CD4-positive, alpha-beta T cell treated with Interleukin-1 beta for 1 hour (primary cell): ENCODE measurements at regions not wholly inside any gene's neighbourhood (a gene's known extent, or its start where the extent isn't known, plus 50 kb on each side); places are given as distances from the start of the nearest gene placed in this dataset.

Experiments used
- DNase-seq, 2 donors: peaks; one replicate each; pipeline ENCODE4 v3.0.0-alpha.2; 2020 to 2022

DNA sequence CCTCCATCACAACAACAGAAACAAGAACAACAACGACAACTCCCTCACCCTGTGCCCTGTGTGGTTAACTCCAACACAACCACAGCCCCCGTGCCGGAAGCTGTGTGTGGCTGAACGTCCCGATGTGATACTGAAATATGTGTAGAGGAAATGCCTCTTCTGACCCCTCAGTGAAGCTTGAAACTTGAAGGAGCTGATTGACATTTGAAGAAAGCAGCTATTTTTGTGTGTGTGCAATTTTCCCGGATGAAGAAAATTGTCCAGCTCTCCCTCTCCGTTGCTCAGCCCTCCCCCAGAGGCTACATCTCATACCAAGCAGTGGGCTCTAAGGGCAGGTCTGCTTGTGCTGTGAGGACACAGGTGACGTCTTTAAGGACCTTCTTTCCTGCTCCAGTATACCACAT lies 173.8 kb downstream of the ICOS start:
- DNase-seq, result peak; percentile 56 to 61

DNA sequence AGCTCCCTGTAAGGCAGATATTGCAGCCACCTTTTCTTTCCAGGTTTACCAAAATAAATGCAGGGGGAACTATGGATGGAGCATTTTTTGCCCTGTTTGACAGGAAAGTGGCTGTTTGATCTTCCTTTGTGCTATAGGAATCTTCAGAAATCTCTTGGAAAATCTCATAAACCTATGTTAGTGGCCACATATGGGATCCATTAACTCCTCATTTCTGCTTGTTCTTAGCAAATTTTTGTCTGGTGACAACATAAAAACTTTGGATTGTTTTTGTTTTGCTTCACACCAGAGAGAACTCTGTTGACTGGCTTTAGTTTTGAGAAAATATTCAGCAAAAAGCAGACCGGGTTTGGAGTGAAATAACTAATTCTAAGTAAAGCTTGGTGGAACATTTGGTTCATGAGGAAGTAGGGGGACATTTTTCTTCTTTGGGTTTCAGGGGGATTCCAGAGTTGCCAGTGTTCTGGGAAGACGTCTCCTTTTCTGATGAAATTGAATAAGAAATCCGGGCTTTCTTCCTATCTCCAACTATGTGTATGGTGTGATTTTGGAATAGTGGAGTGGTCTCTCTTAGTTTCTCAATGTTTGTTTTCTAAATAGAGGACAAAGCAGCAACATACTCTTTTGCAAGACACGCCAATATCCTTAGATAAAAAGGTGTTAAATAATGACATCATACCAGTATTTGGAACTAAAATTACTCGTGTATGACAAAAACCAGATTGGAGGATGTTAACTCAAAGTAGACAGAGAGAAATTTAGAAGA lies 174.4 kb downstream of the ICOS start:
- no peak for DNase-seq

DNA sequence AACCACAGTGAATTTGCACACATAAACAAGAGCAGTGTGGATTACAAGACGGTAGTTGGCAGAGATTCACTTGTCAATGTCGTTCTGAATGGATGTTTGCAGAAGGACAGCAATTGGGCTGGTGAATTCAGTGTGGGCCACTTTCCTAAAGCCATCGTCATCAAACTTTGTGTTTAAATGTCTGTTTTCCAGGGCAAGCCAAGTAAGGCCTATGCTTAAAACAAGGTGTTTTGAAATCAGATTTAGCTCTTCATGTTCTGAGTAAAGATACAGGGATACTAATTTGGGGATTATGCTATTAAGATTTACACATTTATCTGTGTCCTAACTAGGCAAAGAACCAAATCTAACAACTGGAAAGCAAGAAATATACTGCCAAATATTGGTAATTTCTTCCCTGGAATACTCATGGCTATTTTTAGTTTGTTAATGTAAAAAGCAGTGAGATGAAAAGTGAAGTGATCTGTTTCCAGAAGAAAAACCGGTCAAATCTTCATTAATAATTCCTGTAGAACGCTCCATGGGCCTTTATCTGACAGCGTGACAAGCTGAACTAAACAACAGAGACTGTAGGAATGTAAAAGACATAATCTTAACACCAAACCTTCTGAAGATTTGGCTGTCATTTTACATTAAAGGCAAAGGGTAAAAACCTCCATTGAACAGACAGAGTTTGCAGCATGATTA lies 175.7 kb downstream of the ICOS start:
- DNase-seq, result no peak

- DNase-seq, result no peak
Observed at GRCh38 chr2:204114295-204115136, 178.0 kb downstream of the ICOS start.

DNA sequence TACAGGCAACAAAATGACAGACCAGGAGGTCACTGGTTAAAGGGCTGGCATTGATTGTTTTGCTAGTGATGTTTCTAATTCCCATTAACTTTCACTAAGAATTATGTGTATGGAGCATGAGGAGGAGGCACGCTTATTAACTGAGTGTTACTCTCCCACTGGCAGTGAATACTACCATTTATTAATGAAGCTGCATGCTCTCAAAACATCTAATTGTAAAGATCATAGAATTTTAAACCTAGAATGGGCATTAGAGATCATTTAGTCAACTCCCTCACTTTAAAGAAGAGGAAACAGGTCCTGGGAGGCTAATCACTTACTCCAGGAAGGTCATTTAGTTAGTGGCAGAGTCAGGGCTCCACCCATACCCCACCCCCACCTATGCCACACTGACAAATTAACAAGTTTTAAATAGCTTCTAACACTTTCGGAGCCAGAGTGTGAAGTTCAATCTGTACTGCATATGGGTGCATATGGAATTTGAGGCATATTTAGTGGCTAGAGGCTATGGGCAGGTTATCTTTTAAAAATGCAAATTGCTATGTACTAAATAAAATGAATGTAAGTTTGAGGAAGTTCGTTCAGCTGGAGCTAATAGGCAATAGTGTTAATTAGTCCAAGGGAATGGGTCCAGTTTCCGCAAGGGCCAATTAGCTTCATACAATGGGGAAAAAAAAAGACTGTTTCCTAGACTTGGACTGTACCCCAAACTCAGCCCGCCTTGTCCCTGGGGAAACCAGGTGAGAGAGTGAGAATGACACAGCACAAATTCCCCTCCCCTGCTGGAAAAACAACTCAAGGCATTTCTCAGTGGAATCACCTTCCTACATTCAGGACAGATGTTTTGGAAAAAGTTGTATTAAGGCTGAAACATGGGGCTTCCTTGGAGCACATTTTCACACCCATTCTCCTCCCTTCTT lies 178.8 kb downstream of the ICOS start:
- no peak for DNase-seq

- DNase-seq, result no peak
Observed at GRCh38 chr2:204116159-204116792, 179.7 kb downstream of the ICOS start.

DNA sequence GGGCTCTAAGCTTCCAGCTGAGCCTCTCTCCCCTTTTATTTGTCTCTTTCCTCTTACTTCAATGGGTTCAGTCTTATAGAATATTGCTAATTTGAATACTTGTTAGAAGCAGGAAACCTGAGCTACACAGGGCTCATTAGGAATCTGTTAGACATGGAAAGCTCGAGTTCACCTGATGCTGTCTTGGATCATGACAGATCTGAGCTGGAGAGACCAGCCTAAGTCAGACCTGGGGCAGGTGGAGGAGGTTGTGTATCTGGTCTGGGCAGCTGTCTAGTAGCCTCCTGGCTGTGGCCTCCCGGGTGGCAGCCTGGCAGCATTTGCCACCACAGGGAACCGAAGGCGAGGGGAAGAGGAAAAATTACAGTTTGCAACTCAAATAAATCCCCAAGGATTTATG lies 185.9 kb downstream of the ICOS start:
- DNase-seq, result no peak

- DNase-seq, result no peak
Observed at GRCh38 chr2:204124140-204124750, 187.7 kb downstream of the ICOS start.

DNA sequence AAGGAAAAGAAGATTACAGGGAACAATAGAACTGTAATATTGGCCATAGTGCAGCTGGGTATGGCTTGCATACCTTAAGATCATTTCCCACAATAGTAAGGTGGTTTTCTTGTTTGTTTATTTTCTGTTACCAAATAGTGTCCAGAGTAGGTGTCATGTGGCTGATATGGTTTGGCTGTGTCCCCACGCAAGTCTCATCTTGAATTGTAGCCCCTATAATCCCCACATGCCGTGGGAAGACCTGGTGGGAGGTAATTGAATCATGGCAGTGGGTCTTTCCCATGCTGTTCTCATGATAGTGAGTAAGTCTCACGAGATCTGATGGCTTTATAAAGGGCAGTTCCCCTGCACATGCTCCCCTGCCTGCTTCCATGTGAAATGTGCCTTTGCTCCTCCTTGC lies 190.1 kb downstream of the ICOS start:
- no peak for DNase-seq

GRCh38 chr2:204127238-204127637 lies 190.7 kb downstream of the ICOS start:
- DNase-seq, result no peak

DNA sequence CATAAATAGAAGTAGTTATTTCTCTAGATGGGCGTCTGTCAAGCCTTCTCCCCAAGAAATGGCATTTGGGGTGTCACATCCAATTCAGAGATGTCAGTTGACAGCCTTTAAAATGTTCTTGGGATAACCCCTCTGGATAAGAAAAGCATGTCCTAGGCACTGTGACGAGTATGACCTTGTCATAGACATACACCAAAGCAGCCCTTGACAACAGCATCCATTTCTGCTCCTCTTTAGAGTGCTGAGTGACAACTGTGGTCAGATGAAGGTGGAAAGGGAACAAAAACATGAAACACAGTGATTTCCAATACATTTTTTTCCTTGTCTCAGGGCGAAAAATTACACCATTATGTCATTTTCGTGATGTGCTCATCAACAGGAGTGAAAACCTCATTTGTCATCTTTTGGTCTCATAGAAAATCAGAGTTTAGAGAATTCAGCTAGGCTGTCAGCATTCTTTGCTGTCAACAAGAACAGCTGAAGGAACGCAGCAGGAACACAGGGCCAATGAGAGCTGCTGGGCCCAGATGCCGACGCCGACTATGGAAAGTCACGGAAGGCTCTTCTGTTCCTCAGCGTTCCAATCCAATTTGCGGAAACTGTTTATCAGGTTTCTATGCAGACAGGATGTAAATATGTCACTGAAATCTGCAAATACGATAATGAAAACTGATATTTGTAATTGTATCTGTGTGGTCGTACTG lies 193.2 kb downstream of the ICOS start:
- DNase-seq, result no peak

- DNase-seq, result no peak
Observed at GRCh38 chr2:204131621-204132020, 195.1 kb downstream of the ICOS start.

DNA sequence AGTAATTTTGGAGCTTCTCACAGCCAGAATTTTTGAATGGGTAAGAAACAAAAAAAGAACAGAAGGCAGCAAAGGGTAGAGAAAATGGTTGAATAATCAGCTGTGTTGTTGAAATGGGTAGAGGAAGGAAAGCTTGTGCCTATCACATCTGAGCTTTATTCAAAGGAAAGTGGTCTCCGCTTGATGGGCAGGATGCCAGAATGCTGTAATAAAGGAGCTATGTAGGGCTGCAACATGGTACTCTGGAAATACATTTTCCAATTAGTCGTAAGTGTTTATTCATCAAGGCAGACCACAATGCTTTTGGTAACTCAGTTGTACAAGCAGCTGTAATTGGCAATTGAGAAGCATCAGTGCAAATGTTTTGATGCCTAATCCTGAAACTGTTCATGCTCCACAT lies 196.9 kb downstream of the ICOS start:
- DNase-seq, result no peak

DNA sequence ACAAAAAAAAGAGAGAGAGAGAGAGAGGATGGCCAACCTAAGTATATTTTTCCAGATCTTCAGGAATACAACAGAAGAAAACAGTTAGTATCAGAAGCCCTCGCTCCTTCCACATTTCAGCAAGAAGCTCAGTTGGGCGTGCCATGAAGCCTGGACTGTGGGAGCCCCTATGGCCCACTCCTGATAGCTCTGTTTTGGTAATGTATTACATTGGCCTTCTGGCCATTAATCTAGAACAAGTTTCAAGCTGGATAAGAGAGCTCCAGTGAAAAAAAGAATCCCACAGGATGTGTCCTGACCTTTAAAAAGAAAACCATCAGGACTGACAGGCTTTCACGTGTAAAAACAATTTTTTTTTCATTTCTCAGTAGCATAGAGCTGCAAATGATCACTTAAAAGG lies 197.9 kb downstream of the ICOS start:
- no peak for DNase-seq

DNA sequence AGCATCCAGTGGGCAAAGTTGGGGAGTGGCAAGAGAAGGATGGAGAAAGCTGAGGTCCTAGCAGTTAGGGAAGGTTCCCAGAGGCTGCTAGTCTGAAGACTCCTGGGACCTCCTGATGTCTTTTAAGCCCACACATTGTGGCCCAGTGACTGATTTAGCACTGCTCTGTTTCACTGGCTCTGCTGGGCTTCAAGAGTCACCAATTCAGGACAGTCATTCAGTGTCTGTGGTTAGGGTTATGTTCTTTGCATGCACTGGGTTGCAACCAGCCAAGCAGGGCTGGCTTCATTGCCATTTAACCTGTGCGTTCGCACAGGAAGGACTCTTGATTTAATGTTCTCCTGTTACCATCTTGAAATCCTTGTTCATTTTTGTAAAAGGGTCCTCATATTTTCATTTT lies 199.2 kb downstream of the ICOS start:
- no peak for DNase-seq

DNA sequence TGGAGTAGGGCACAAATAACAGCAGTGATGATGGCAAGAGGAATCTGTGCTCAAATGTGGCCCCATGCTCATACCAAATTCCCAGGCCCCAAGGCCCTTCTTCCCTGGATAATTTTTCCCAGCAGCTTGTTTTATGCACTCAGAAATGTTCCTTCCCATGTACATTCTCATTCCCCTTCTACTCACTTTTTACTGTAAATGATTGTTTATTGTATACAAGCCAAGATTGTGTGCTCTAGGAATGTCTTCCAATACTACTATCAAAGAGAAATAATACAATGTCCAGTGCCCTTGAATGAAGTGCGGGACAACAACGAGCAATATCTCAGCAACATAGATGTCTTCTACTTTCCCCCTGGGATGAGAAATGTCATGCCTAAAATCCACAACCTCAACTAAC lies 201.6 kb downstream of the ICOS start:
- DNase-seq, result no peak

GRCh38 chr2:204140246-204140645 lies 203.7 kb downstream of the ICOS start:
- no peak for DNase-seq

- no peak for DNase-seq
Observed at GRCh38 chr2:204143216-204144014, 206.9 kb downstream of the ICOS start.

GRCh38 chr2:204144492-204144891 lies 207.9 kb downstream of the ICOS start:
- no peak for DNase-seq

GRCh38 chr2:204145263-204145751 lies 208.7 kb downstream of the ICOS start:
- DNase-seq, result peak; percentile 71 to 78
